SK-N-DZ (cell line): ENCODE measurements at regions not wholly inside any gene's neighbourhood (a gene's known extent, or its start where the extent isn't known, plus 50 kb on each side); places are given as distances from the start of the nearest gene placed in this dataset.
"Not testable (repeated sequence)": the region's sequence is repeated elsewhere in the genome, so short reads cannot be mapped to it uniquely, and the experiment has no call there.

Experiments used
- DNase-seq: peaks from one replicate; pipeline ENCODE4 v3.0.0-alpha.2; 2015; ENCODE audit warnings: low spot score

GRCh38 chr14:86731427-86731826 lies 1201.5 kb downstream of the FLRT2 start:
- DNase-seq, result not testable (repeated sequence)

- no peak for DNase-seq
These were observed 1193.3 kb downstream of the FLRT2 start for GRCh38 chr14:86723254-86723624.

- DNase-seq, result no peak
These were observed 1192.8 kb downstream of the FLRT2 start for GRCh38 chr14:86722612-86723253.

- DNase-seq, result no peak
These were observed 1184.6 kb downstream of the FLRT2 start for GRCh38 chr14:86714575-86714974.

GRCh38 chr14:86714153-86714552 lies 1184.2 kb downstream of the FLRT2 start:
- no peak for DNase-seq

- DNase-seq, result no peak
These were observed 1182.8 kb downstream of the FLRT2 start for GRCh38 chr14:86712727-86713126.

- no peak for DNase-seq
These were observed 1182.2 kb downstream of the FLRT2 start for GRCh38 chr14:86712176-86712575.

GRCh38 chr14:86708846-86709339 lies 1178.9 kb downstream of the FLRT2 start:
- DNase-seq, result no peak

GRCh38 chr14:86707071-86707470 lies 1177.1 kb downstream of the FLRT2 start:
- no peak for DNase-seq

- DNase-seq, result no peak
These were observed 1153.6 kb downstream of the FLRT2 start for GRCh38 chr14:86683561-86683960.

GRCh38 chr14:86675059-86675458 lies 1145.1 kb downstream of the FLRT2 start:
- DNase-seq, result no peak

- DNase-seq, result no peak
These were observed 1143.6 kb downstream of the FLRT2 start for GRCh38 chr14:86673523-86673969.

- DNase-seq, result no peak
These were observed 1142.1 kb downstream of the FLRT2 start for GRCh38 chr14:86672080-86672479.

GRCh38 chr14:86665975-86666374 lies 1136.0 kb downstream of the FLRT2 start:
- no peak for DNase-seq

GRCh38 chr14:86662334-86662733 lies 1132.4 kb downstream of the FLRT2 start:
- DNase-seq, result no peak

- peak; percentile 50 for DNase-seq
These were observed 1124.7 kb downstream of the FLRT2 start for GRCh38 chr14:86654558-86655184.

- DNase-seq, result no peak
These were observed 1122.6 kb downstream of the FLRT2 start for GRCh38 chr14:86652526-86652925.

GRCh38 chr14:86646696-86647690 lies 1117.0 kb downstream of the FLRT2 start:
- no peak for DNase-seq

GRCh38 chr14:86646125-86646524 lies 1116.2 kb downstream of the FLRT2 start:
- no peak for DNase-seq

- no peak for DNase-seq
These were observed 1111.4 kb downstream of the FLRT2 start for GRCh38 chr14:86641310-86641709.

- no peak for DNase-seq
These were observed 1110.3 kb downstream of the FLRT2 start for GRCh38 chr14:86640288-86640687.

- no peak for DNase-seq
These were observed 1109.7 kb downstream of the FLRT2 start for GRCh38 chr14:86639666-86640065.
